ENCODE measurements at regions not wholly inside any gene's neighbourhood (a gene's known extent, or its start where the extent isn't known, plus 50 kb on each side); places are given as distances from the start of the nearest gene placed in this dataset.

GRCh38 chr10:78188446-78188845, 154.8 kb downstream of the RPS24 start:
- H3K27me3 ChIP-seq: no peaks in the 10 kb centered on the region
- no peak overlapping the region for H3K4me3 ChIP-seq
- WGBS, 2 donors: 80 to 92% methylated on average over 4 of the region's 4 CpGs
- ATAC-seq (ENCODE audit: low FRiP score in 2 of 2) (no peak), DNase-seq (no peak)
- TF ChIP-seq POLR2A (IDR thresholded peaks at IDR 0.05) (no peak), EP300 (IDR thresholded peaks at IDR 0.05) (no peak), POLR2AphosphoS5 (IDR thresholded peaks at IDR 0.05) (no peak), CTCF (IDR thresholded peaks at IDR 0.05) (no peak)
- H3K36me3 ChIP-seq: no peaks in the 10 kb centered on the region
- peaks cover 6 to 15% (median 8%) of the 10 kb centered on the region in 4 donors for H3K4me1 ChIP-seq
- H3K9me3 ChIP-seq: peaks cover 0 to 8% (median 1%) of the 10 kb centered on the region in 4 donors
- H3K27ac ChIP-seq: no peak overlapping the region

GRCh38 chr10:78190051-78190825, 156.6 kb downstream of the RPS24 start:
- DNase-seq (no peak), ATAC-seq (ENCODE audit: low FRiP score in 2 of 2) (peak in 1 of 2 donors; percentile 24)
- Histone ChIP-seq H3K36me3 (no peaks in the 10 kb centered on the region), H3K27ac (no peak overlapping the region), H3K4me3 (no peak overlapping the region), H3K9me3 (peaks cover 0 to 12% (median 1%) of the 10 kb centered on the region in 4 donors), H3K27me3 (no peaks in the 10 kb centered on the region), H3K4me1 (peaks cover under 1 to 12% (median 5%) of the 10 kb centered on the region in 4 donors)
- TF ChIP-seq POLR2AphosphoS5 (IDR thresholded peaks at IDR 0.05): no peak
- no peak for TF ChIP-seq POLR2A (IDR thresholded peaks at IDR 0.05)
- TF ChIP-seq EP300 (IDR thresholded peaks at IDR 0.05): no peak
- TF ChIP-seq CTCF (IDR thresholded peaks at IDR 0.05): no peak
- 70 to 86% methylated on average over 3 to 10 of the region's 10 CpGs for WGBS, 2 donors

DNA sequence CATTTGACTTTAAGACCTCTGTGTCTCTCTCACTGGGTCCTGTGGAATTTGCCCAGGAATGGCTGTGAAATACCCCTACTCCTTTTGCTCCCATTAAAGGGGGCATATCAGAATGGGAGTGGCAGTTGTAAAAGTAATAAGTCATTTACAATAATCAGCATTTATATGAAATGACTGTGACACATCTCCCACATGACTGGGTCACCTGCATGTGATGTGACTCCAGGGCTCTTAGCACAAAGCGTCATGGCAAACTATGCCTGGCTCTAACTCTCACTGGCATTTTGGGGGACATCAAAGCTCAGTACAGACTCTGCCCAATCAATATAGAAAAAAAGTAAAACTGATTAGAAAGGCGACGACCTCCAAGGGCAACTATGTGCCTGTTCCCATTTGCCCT, 157.6 kb downstream of the RPS24 start:
- Histone ChIP-seq H3K4me1 (peaks cover 0 to 4% (median 0%) of the 10 kb centered on the region in 4 donors), H3K9me3 (peaks cover 0 to 12% (median 1%) of the 10 kb centered on the region in 4 donors), H3K36me3 (no peaks in the 10 kb centered on the region), H3K27me3 (no peaks in the 10 kb centered on the region), H3K27ac (no peak overlapping the region), H3K4me3 (no peak overlapping the region)
- WGBS, 2 donors: 94 to 96% methylated on average over 3 of the region's 3 CpGs
- DNase-seq (no peak), ATAC-seq (ENCODE audit: low FRiP score in 2 of 2) (no peak)
- TF ChIP-seq CTCF (IDR thresholded peaks at IDR 0.05) (no peak), POLR2AphosphoS5 (IDR thresholded peaks at IDR 0.05) (no peak), EP300 (IDR thresholded peaks at IDR 0.05) (no peak), POLR2A (IDR thresholded peaks at IDR 0.05) (no peak)

GRCh38 chr10:78193189-78193588, 159.5 kb downstream of the RPS24 start:
- WGBS, 2 donors: 88 to 89% methylated on average over 1 of the region's 1 CpG
- Histone ChIP-seq H3K36me3 (no peaks in the 10 kb centered on the region), H3K9me3 (peaks cover 0 to 12% (median 1%) of the 10 kb centered on the region in 4 donors), H3K27ac (no peak overlapping the region), H3K4me1 (peaks cover 0 to 4% (median 0%) of the 10 kb centered on the region in 4 donors), H3K4me3 (no peak overlapping the region), H3K27me3 (no peaks in the 10 kb centered on the region)
- TF ChIP-seq CTCF (IDR thresholded peaks at IDR 0.05) (no peak), EP300 (IDR thresholded peaks at IDR 0.05) (no peak), POLR2A (IDR thresholded peaks at IDR 0.05) (no peak), POLR2AphosphoS5 (IDR thresholded peaks at IDR 0.05) (no peak)
- ATAC-seq (ENCODE audit: low FRiP score in 2 of 2) (no peak), DNase-seq (no peak)

- no peak for TF ChIP-seq POLR2AphosphoS5 (IDR thresholded peaks at IDR 0.05)
- no peak for TF ChIP-seq POLR2A (IDR thresholded peaks at IDR 0.05)
- TF ChIP-seq CTCF (IDR thresholded peaks at IDR 0.05): no peak
- no peak for TF ChIP-seq EP300 (IDR thresholded peaks at IDR 0.05)
- H3K27me3 ChIP-seq: no peaks in the 10 kb centered on the region
- H3K4me3 ChIP-seq: no peak overlapping the region
- H3K27ac ChIP-seq: no peak overlapping the region
- H3K9me3 ChIP-seq: peaks cover 0 to 12% (median 1%) of the 10 kb centered on the region in 4 donors
- no peaks in the 10 kb centered on the region for H3K36me3 ChIP-seq
- H3K4me1 ChIP-seq: peaks cover 0 to 4% (median 0%) of the 10 kb centered on the region in 4 donors
- ATAC-seq (ENCODE audit: low FRiP score in 2 of 2) (no peak), DNase-seq (no peak)
- WGBS, 2 donors: 83 to 94% methylated on average over 4 of the region's 4 CpGs
Measured at GRCh38 chr10:78194050-78194449, 160.4 kb downstream of the RPS24 start.
